ENCODE measurements at regions not wholly inside any gene's neighbourhood (a gene's known extent, or its start where the extent isn't known, plus 50 kb on each side); places are given as distances from the start of the nearest gene placed in this dataset.

DNA sequence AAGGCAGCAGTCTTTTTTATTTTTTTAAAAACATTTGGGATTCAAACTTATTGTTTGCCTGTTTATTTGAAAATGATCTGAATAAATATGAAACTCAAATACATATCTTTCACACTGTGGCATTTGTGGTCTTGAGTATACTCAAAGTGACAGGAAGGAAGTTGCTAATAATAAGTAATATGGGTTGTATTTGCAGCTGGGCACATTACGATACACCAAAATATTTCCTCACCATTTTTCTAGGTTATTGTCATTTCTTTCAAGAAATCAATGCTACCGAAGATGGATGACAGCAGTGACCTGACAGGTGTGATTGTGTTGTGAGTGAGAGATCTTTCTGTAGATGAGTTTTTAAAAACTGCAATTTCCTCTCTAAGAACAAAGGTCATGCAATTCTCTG, 665.7 kb downstream of the CDH8 start:
- no peak overlapping the region for H3K4me3 ChIP-seq (ENCODE audit: insufficient read depth, low read length)
- H4K20me1 ChIP-seq (ENCODE audit: insufficient read depth, low read length) = no peaks in the 10 kb centered on the region
- no peaks in the 10 kb centered on the region for H3K9me3 ChIP-seq (ENCODE audit: low read depth, low read length)
- H3K27me3 ChIP-seq (ENCODE audit: insufficient read depth, low read length) = no peaks in the 10 kb centered on the region
- TF ChIP-seq, protein P1, sequence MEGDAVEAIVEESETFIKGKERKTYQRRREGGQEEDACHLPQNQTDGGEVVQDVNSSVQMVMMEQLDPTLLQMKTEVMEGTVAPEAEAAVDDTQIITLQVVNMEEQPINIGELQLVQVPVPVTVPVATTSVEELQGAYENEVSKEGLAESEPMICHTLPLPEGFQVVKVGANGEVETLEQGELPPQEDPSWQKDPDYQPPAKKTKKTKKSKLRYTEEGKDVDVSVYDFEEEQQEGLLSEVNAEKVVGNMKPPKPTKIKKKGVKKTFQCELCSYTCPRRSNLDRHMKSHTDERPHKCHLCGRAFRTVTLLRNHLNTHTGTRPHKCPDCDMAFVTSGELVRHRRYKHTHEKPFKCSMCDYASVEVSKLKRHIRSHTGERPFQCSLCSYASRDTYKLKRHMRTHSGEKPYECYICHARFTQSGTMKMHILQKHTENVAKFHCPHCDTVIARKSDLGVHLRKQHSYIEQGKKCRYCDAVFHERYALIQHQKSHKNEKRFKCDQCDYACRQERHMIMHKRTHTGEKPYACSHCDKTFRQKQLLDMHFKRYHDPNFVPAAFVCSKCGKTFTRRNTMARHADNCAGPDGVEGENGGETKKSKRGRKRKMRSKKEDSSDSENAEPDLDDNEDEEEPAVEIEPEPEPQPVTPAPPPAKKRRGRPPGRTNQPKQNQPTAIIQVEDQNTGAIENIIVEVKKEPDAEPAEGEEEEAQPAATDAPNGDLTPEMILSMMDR (IDR thresholded peaks at IDR 0.05; ENCODE audit: extremely low read depth, low read depth, low read length) = no peak
- no peaks in the 10 kb centered on the region for H3K79me2 ChIP-seq (ENCODE audit: insufficient read depth, low read length)
- DNase-seq (ENCODE audit: insufficient read length, low spot score, missing footprints) = no peak
- no peak overlapping the region for H3K4me2 ChIP-seq (ENCODE audit: insufficient read depth, low read length)
- no peaks in the 10 kb centered on the region for H3K36me3 ChIP-seq (ENCODE audit: insufficient read depth, low read length)
- no peak overlapping the region for H2AFZ ChIP-seq (ENCODE audit: low read length)
- no peak overlapping the region for H3K27ac ChIP-seq (ENCODE audit: low read depth, low read length)
- no peaks in the 10 kb centered on the region for H3K4me1 ChIP-seq (ENCODE audit: insufficient read depth, low read length)

DNA sequence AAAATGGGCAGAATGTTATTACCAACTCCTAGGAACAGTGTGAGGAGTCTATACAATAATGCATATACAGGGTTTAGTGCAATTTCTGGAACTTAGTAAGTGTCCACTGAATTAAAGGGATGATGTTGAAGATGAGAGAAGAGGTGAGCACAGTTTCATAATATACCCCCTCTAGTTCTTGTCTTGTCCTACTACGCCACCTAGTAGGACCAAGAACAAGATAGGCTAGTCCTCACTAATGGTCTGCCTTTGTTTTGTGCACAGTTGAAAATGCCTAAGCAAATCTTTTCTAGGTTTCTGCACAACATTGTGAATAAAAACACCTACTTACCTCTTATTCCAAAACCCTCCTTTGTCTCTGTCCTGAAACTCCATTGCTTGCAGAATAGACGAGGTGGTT, 670.2 kb downstream of the CDH8 start:
- peaks cover 4% of the 10 kb centered on the region for H3K9me3 ChIP-seq (ENCODE audit: low read depth, low read length)
- no peaks in the 10 kb centered on the region for H3K4me1 ChIP-seq (ENCODE audit: insufficient read depth, low read length)
- no peak overlapping the region for H3K4me2 ChIP-seq (ENCODE audit: insufficient read depth, low read length)
- no peak overlapping the region for H3K4me3 ChIP-seq (ENCODE audit: insufficient read depth, low read length)
- H3K79me2 ChIP-seq (ENCODE audit: insufficient read depth, low read length) = no peaks in the 10 kb centered on the region
- TF ChIP-seq, protein P1 (IDR thresholded peaks at IDR 0.05; ENCODE audit: extremely low read depth, low read depth, low read length) = no peak
- H3K27ac ChIP-seq (ENCODE audit: low read depth, low read length) = no peak overlapping the region
- no peaks in the 10 kb centered on the region for H3K27me3 ChIP-seq (ENCODE audit: insufficient read depth, low read length)
- H4K20me1 ChIP-seq (ENCODE audit: insufficient read depth, low read length) = no peaks in the 10 kb centered on the region
- no peaks in the 10 kb centered on the region for H3K36me3 ChIP-seq (ENCODE audit: insufficient read depth, low read length)
- H2AFZ ChIP-seq (ENCODE audit: low read length) = no peak overlapping the region
- no peak for DNase-seq (ENCODE audit: insufficient read length, low spot score, missing footprints)

GRCh38 chr16:61364990-61365389, 671.2 kb downstream of the CDH8 start:
- Histone ChIP-seq H4K20me1 (ENCODE audit: insufficient read depth, low read length) (no peaks in the 10 kb centered on the region), H3K27ac (ENCODE audit: low read depth, low read length) (no peak overlapping the region), H3K79me2 (ENCODE audit: insufficient read depth, low read length) (no peaks in the 10 kb centered on the region), H3K4me1 (ENCODE audit: insufficient read depth, low read length) (no peaks in the 10 kb centered on the region), H3K36me3 (ENCODE audit: insufficient read depth, low read length) (no peaks in the 10 kb centered on the region), H2AFZ (ENCODE audit: low read length) (no peak overlapping the region), H3K4me3 (ENCODE audit: insufficient read depth, low read length) (no peak overlapping the region), H3K9me3 (ENCODE audit: low read depth, low read length) (peaks cover 4% of the 10 kb centered on the region), H3K4me2 (ENCODE audit: insufficient read depth, low read length) (no peak overlapping the region), H3K27me3 (ENCODE audit: insufficient read depth, low read length) (no peaks in the 10 kb centered on the region)
- TF ChIP-seq, protein P1 (IDR thresholded peaks at IDR 0.05; ENCODE audit: extremely low read depth, low read depth, low read length) = no peak
- DNase-seq (ENCODE audit: insufficient read length, low spot score, missing footprints) = no peak

DNA sequence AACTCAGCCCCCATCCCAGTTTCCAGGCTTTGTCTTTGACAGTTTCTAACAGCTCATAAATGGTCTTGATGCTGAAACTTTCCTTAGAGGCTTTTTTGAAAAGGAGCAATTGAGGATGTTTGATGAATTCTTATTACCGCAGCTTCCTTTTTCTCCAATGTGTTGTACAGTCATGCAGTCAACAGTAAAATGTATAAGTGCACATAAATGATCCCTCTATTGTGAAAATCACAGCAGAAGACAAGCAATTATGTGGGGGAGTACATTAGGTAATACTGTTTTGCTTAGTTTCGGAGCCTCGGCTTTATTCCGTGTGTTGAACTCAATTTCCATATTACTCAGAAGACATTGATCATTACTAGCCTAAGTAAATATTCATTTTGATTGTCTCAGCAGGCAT, 673.7 kb downstream of the CDH8 start:
- Histone ChIP-seq H3K4me1 (ENCODE audit: insufficient read depth, low read length) (no peaks in the 10 kb centered on the region), H3K79me2 (ENCODE audit: insufficient read depth, low read length) (no peaks in the 10 kb centered on the region), H4K20me1 (ENCODE audit: insufficient read depth, low read length) (no peaks in the 10 kb centered on the region), H3K36me3 (ENCODE audit: insufficient read depth, low read length) (no peaks in the 10 kb centered on the region), H3K4me2 (ENCODE audit: insufficient read depth, low read length) (no peak overlapping the region), H3K27ac (ENCODE audit: low read depth, low read length) (no peak overlapping the region), H3K27me3 (ENCODE audit: insufficient read depth, low read length) (no peaks in the 10 kb centered on the region), H3K9me3 (ENCODE audit: low read depth, low read length) (peaks cover 4% of the 10 kb centered on the region), H2AFZ (ENCODE audit: low read length) (no peak overlapping the region), H3K4me3 (ENCODE audit: insufficient read depth, low read length) (no peak overlapping the region)
- DNase-seq (ENCODE audit: insufficient read length, low spot score, missing footprints) = no peak
- TF ChIP-seq, protein P1 (IDR thresholded peaks at IDR 0.05; ENCODE audit: extremely low read depth, low read depth, low read length) = no peak
